SU-DHL-6 (cell line): ENCODE measurements at regions not wholly inside any gene's neighbourhood (a gene's known extent, or its start where the extent isn't known, plus 50 kb on each side); places are given as distances from the start of the nearest gene placed in this dataset.

Experiments used
- H2AFZ ChIP-seq: fragments of 200-600 bp; sonication (generic); 2 replicates; pipeline ENCODE4 v1.6.1; 2014; ENCODE audit warnings: low read depth, mild to moderate bottlenecking, moderate library complexity, mixed read lengths, antibody characterized with exemption, low read length; ENCODE audit not compliant: severe bottlenecking
- H3F3A ChIP-seq: fragments of 200-600 bp; shearing (Covaris generic); 2 replicates; pipeline ENCODE4 v1.6.0; 2016; ENCODE audit warnings: antibody characterized with exemption, mild to moderate bottlenecking; ENCODE audit not compliant: insufficient read depth
- H3K27ac ChIP-seq: fragments of 200-600 bp; sonication (generic); 2 replicates; pipeline ENCODE4 v1.5.1; 2016; ENCODE audit warnings: low read depth, mild to moderate bottlenecking, low read length, moderate library complexity, mixed read lengths
- H3K27me3 ChIP-seq: fragments of 200-600 bp; sonication (generic), shearing (Covaris generic); 2 replicates; pipeline ENCODE4 v1.6.0; 2014; ENCODE audit warnings: mild to moderate bottlenecking, low read length
- H3K36me3 ChIP-seq: fragments of 200-600 bp; sonication (generic); 2 replicates; pipeline ENCODE4 v1.6.1; 2014; ENCODE audit warnings: mild to moderate bottlenecking, low read length, mixed read lengths
- H3K4me2 ChIP-seq: fragments of 300-600, 200-600 bp; shearing (Covaris generic), sonication (generic); 2 replicates; pipeline ENCODE4 v1.6.0; 2014; ENCODE audit warnings: low read length, low read depth, mild to moderate bottlenecking; ENCODE audit not compliant: poor library complexity, severe bottlenecking
- H3K4me3 ChIP-seq: fragments of 200-600 bp; sonication (generic); 2 replicates; pipeline ENCODE4 v1.5.1; 2014; ENCODE audit warnings: antibody characterized with exemption, low read length, mild to moderate bottlenecking, mixed read lengths; ENCODE audit not compliant: insufficient read depth, poor library complexity, severe bottlenecking
- H3K79me2 ChIP-seq: fragments of 200-600 bp; sonication (generic); 2 replicates; pipeline ENCODE4 v1.6.1; 2014; ENCODE audit warnings: mild to moderate bottlenecking, low read length, moderate library complexity; ENCODE audit not compliant: insufficient read depth
- H3K9ac ChIP-seq: fragments of 200-600 bp; sonication (generic); 2 replicates; pipeline ENCODE4 v1.7.0; 2014; ENCODE audit warnings: mild to moderate bottlenecking, low read length
- H3K9me2 ChIP-seq: fragments of 200-600 bp; sonication (generic); replicated peaks from 2 replicates; pipeline ENCODE4 v1.6.1; 2014; ENCODE audit warnings: low read length; ENCODE audit not compliant: insufficient read depth
- H3K9me3 ChIP-seq: fragments of 200-600 bp; sonication (generic); 2 replicates; pipeline ENCODE4 v1.6.1; 2014; ENCODE audit warnings: low read length, mixed read lengths; ENCODE audit not compliant: insufficient read depth
- H4K20me1 ChIP-seq: fragments of 200-600 bp; sonication (generic); 2 replicates; pipeline ENCODE4 v1.6.1; 2014; ENCODE audit warnings: low read depth, mild to moderate bottlenecking, antibody characterized with exemption, low read length, moderate library complexity, mixed read lengths
- CTCF ChIP-seq: fragments of 200-600 bp; sonication (generic); IDR thresholded peaks from one replicate; pipeline ENCODE4 v1.5.1; 2017; ENCODE audit warnings: antibody characterized with exemption, mild to moderate bottlenecking, low read length, moderate library complexity; ENCODE audit not compliant: insufficient read depth, poor library complexity, severe bottlenecking
- EZH2phosphoT487 ChIP-seq: fragments of 200-600 bp; sonication (generic), shearing (Covaris generic); conservative IDR thresholded peaks from 2 replicates; pipeline ENCODE4 v1.6.1; 2018; ENCODE audit warnings: mild to moderate bottlenecking, antibody characterized with exemption, low read length, moderate library complexity, mixed read lengths

- no peak overlapping the region for H3K4me3 ChIP-seq
- no peaks in the 10 kb centered on the region for H3K9me3 ChIP-seq
- no peak overlapping the region for H3K4me2 ChIP-seq
- H3K27me3 ChIP-seq: no peaks in the 10 kb centered on the region
- TF ChIP-seq EZH2phosphoT487: no peak
- no peak for TF ChIP-seq CTCF
- H3K9ac ChIP-seq: no peak overlapping the region
- H3K9me2 ChIP-seq: no peaks in the 10 kb centered on the region
- H2AFZ ChIP-seq: no peak overlapping the region
- H3K79me2 ChIP-seq: no peaks in the 10 kb centered on the region
- H3K36me3 ChIP-seq: no peaks in the 10 kb centered on the region
- H4K20me1 ChIP-seq: no peaks in the 10 kb centered on the region
- no peak overlapping the region for H3K27ac ChIP-seq
- no peaks in the 10 kb centered on the region for H3F3A ChIP-seq
Observed at GRCh38 chr3:20696388-20697150, 510.6 kb upstream of the SGO1 start.

- Histone ChIP-seq H3K4me2 (no peak overlapping the region), H3F3A (no peaks in the 10 kb centered on the region), H2AFZ (no peak overlapping the region), H3K9me3 (no peaks in the 10 kb centered on the region), H3K36me3 (no peaks in the 10 kb centered on the region), H3K79me2 (no peaks in the 10 kb centered on the region), H3K9ac (no peak overlapping the region), H4K20me1 (no peaks in the 10 kb centered on the region), H3K9me2 (no peaks in the 10 kb centered on the region), H3K27ac (no peak overlapping the region), H3K27me3 (no peaks in the 10 kb centered on the region), H3K4me3 (no peak overlapping the region)
- TF ChIP-seq EZH2phosphoT487: no peak
- TF ChIP-seq CTCF: no peak
Observed at GRCh38 chr3:20692675-20693074, 506.7 kb upstream of the SGO1 start.

- Histone ChIP-seq H3K27ac (no peak overlapping the region), H3K4me3 (no peak overlapping the region), H3K4me2 (no peak overlapping the region), H3K9me2 (no peaks in the 10 kb centered on the region), H4K20me1 (no peaks in the 10 kb centered on the region), H3F3A (no peaks in the 10 kb centered on the region), H3K36me3 (no peaks in the 10 kb centered on the region), H3K27me3 (no peaks in the 10 kb centered on the region), H3K9ac (no peak overlapping the region), H3K9me3 (no peaks in the 10 kb centered on the region), H3K79me2 (no peaks in the 10 kb centered on the region), H2AFZ (no peak overlapping the region)
- TF ChIP-seq EZH2phosphoT487: no peak
- TF ChIP-seq CTCF: no peak
Observed at GRCh38 chr3:20683910-20684309, 497.9 kb upstream of the SGO1 start.
